SIG-M5 treated with dmso at 0.1 percent for 504 hours (cell line): ENCODE measurements at regions not wholly inside any gene's neighbourhood (a gene's known extent, or its start where the extent isn't known, plus 50 kb on each side); places are given as distances from the start of the nearest gene placed in this dataset.

Experiments
- DNase-seq: peaks from one replicate; lab custom pipeline; 2025; ENCODE audit not compliant: unreplicated experiment; lab: John Stamatoyannopoulos, UW

GRCh38 chr5:158139161-158139560 is 280.2 kb upstream of the CLINT1 start:
- DNase-seq: no peak

- no peak for DNase-seq
These were observed 276.8 kb upstream of the CLINT1 start for GRCh38 chr5:158135682-158136179.

GRCh38 chr5:158133369-158133768 is 274.4 kb upstream of the CLINT1 start:
- no peak for DNase-seq

- DNase-seq: no peak
These were observed 268.6 kb upstream of the CLINT1 start for GRCh38 chr5:158127536-158127935.

GRCh38 chr5:158126442-158127405 is 267.8 kb upstream of the CLINT1 start:
- no peak for DNase-seq

- DNase-seq: no peak
These were observed 265.8 kb upstream of the CLINT1 start for GRCh38 chr5:158124606-158125316.

GRCh38 chr5:158123595-158123994 is 264.6 kb upstream of the CLINT1 start:
- no peak for DNase-seq

- DNase-seq: no peak
These were observed 262.7 kb upstream of the CLINT1 start for GRCh38 chr5:158121678-158122077.

GRCh38 chr5:158120760-158121159 is 261.8 kb upstream of the CLINT1 start:
- no peak for DNase-seq

- no peak for DNase-seq
These were observed 261.2 kb upstream of the CLINT1 start for GRCh38 chr5:158119961-158120723.

GRCh38 chr5:158117467-158118160 is 258.7 kb upstream of the CLINT1 start:
- no peak for DNase-seq

- no peak for DNase-seq
These were observed 258.0 kb upstream of the CLINT1 start for GRCh38 chr5:158116965-158117364.

GRCh38 chr5:158115468-158115867 is 256.5 kb upstream of the CLINT1 start:
- no peak for DNase-seq

- no peak for DNase-seq
These were observed 249.2 kb upstream of the CLINT1 start for GRCh38 chr5:158108177-158108576.

GRCh38 chr5:158100373-158100888 is 241.5 kb upstream of the CLINT1 start:
- DNase-seq: no peak

GRCh38 chr5:158099571-158100105 is 240.7 kb upstream of the CLINT1 start:
- no peak for DNase-seq

- DNase-seq: no peak
These were observed 237.9 kb upstream of the CLINT1 start for GRCh38 chr5:158096835-158097234.

- no peak for DNase-seq
These were observed 227.9 kb upstream of the CLINT1 start for GRCh38 chr5:158086856-158087255.

- DNase-seq: no peak
These were observed 225.3 kb upstream of the CLINT1 start for GRCh38 chr5:158084292-158084691.

- no peak for DNase-seq
These were observed 223.8 kb upstream of the CLINT1 start for GRCh38 chr5:158082696-158083287.
